HG02840 (cell line): ENCODE measurements at regions not wholly inside any gene's neighbourhood (a gene's known extent, or its start where the extent isn't known, plus 50 kb on each side); places are given as distances from the start of the nearest gene placed in this dataset.
A peak's percentile ranks its signal among the peaks of the same experiment; 100 is the strongest.

Source experiments
- ATAC-seq: cut with Tn5 transposase; IDR thresholded peaks from one replicate; pipeline ENCODE4 v1.9.1; 2021; ENCODE audit warnings: mild to moderate bottlenecking, moderate library complexity, moderate number of reproducible peaks; ENCODE audit not compliant: unreplicated experiment, low FRiP score

DNA sequence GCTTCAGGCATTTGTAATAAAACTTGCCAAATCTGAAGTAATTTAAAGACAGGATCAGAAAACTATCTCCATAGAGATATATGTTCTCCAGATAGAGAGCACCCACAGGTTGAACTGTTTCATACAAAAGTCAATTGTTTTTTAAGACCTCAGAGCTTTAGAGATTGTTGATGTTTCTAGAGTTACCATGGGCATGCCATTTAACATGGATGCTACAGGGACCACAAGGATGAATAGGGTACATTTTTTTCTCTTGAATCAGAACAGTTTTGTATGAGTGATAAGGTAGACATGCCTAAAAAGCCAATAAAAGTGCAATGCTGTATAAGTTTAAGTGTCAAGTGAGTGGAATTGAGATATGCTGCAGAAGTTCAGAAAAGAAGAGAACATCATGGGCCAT, 511.0 kb upstream of the CAMK1G start:
- no peak for ATAC-seq

DNA sequence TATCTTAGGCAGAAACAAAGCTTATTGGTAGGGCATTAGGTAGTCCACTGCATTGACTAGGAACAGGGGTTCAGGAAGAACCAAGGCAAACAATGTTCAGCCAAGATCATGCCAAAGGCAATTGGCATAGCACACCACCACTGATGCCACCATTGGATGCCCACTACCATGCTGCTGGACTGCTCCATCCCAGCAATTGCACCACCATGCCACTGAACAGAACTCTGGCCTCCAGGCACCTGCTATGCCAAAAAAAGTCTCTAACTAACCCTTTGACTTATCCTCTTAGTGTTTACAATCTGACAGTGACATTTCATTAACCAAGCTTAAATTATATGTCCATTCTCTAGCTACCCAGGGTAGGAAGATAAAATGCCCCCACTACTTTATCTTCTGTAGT, 509.6 kb upstream of the CAMK1G start:
- no peak for ATAC-seq

DNA sequence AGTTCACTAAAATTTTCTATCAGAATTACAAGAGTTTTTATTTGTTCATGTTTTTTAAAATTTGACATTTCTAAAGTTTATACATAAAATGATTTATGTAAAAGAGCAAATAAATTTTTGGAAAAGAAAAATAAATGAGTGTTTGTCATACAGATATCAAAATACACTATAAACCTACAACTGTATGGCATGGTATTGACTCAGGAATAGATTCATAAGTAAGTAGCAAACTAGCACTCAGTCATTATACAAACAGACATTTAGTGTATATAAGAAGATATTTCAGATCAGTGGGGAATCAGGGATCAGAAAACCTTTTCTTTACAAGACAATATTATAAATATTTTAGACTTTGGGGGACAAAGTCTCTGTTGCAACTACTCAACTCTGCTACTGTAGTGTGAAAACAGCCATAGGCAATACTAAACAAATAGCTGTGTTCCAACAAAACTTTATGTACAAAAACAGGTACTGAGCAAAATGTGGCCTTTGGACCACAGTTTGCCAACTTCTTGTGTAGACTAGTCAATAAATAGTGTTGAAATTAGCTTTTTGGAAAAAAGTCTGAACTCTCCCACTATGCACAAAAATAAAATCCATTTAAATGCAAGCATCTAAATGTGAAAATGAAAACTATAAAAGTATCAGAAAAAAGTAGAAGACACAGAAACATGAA, 508.8 kb upstream of the CAMK1G start:
- no peak for ATAC-seq

DNA sequence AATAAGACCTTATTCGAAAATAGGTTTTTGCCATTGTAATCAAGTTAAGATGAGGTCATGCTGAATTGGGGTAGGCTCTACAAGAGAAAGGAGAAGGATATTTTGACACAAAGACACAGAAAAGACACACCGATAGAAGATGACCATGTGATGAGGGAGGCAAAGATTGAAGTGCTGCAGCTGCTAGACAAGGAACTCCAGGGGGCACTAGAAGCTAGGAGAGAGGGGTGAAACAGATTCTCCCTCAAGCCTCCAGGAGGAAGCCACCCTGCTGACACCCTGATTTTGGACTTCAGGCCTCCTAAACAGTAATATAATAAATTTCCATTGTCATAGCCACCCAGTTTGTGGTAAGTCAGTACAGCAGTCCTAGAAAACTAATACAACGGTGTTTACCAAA, 506.8 kb upstream of the CAMK1G start:
- no peak for ATAC-seq

DNA sequence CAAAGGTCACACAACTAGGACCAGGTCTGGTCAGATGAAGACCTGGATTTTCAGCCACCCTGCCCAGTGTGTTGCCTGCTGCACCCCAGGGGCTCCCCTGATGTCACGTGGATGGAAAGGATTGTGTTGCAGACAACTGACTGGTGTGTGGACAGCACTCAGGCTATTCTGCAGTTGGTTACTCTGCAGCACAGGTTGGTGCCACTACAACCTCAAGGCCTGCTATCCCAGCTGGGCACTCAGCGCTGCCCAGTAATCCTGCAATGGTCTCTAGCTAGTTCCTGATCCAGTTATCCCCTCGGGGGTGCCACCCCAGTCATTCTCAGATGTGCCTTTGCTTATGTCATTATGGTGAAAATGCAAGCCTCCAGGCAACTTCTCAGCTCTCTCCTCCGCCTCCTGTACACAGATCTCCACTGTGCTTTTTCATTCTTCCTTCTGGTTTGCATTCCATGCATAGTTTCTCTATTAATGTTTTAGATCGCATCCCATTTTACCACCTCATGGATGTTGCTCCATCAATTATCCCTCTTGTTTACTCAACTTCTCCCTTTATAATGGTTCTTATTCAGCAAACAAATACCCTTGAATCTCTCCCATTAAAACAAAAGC, 503.2 kb upstream of the CAMK1G start:
- ATAC-seq, result no peak

DNA sequence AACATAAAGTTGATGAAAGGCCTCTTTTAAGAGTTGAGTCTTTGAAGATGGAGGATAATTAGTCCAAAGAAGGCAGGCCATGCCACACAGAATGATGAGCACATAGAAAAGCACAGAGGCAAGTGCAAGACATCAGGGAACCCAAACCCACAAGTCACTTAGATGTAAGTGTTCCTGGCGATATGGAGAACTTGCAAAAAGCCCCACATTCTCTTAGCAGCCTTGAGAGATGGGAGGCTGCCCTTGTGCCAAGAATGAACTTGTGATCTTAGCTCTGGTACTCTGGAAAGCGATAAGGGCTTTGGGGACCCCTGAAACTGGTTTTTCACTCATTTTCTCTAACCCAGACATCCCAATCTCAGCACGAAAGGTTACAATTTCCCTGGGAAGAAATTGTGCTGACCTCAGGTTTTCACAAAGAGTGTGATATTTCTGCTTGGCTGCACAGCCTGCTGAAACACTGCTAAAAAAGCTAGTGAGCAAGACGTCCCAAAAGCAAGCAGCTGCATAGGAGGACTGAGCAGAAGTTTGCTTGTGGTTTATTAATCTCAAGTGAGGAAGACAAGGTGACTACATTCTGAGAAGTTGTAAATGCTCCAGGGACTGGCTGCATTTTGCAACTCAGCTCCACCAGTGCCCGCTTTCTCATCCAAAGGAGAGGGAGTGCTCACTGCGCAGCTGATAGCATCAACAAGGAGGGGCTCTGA, 496.9 kb upstream of the CAMK1G start:
- peak; percentile 67 for ATAC-seq

DNA sequence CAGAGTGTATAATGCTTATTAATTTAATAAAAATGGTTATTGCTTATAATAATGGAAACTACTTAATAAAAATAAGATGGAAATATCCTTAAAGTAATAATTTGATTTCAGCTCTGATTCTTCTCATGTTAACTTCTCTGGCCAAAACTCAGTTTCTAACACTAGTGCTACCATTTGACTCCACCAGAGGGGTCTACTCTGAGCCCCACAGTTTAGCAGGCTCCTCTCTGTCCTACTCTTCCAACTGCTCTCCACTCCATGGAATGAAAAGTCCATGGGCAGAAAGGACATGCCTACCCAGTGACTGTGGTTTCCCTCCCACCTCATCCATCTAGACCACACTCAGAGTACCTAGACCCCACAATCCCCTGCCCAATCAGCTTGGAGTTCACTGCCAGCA, 489.1 kb upstream of the CAMK1G start:
- no peak for ATAC-seq

DNA sequence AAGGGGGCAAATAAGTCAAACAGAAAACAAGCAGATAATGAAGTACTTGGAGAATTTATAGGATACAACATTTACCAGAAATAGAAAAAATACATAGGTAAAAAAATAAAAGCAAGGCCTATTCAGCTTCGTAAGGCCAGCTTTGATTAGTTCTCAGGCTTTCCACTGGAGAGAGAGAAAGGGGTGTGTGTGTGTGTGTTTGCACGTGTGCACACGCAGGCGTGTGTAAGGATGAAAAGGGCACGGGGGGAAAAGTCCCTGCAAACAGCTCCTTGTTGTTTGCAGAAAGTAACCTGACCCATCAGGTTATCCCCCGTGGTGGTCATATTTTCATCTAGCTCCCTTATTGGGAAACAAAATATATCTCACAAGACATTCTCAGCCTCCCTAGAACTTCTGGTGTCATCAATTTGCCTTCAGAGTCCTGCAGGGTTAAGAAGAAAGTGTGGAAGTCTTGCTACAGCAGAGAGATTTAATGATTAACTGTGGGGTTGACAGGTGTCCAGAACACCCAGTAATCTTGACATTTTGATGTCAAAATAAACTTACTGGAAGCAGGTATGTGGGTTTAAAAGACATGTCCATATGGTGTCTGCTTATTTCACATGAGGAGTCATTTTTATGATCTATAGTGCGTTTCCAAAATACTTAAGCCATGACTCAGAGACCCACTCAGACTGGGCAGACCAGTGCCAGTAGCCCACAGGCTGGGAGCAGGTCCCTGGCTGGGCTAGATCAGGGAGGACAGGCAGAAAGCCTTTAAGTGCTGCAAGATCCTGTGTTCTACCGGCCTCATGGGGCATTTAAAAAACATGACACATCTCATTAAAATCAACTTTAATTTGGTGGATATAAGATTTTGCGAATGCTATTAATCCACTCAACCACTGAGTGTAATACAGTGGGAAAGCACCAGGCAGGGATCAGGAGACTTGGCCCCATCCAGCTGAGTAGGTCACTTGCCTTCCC, 487.6 kb upstream of the CAMK1G start:
- no peak for ATAC-seq

DNA sequence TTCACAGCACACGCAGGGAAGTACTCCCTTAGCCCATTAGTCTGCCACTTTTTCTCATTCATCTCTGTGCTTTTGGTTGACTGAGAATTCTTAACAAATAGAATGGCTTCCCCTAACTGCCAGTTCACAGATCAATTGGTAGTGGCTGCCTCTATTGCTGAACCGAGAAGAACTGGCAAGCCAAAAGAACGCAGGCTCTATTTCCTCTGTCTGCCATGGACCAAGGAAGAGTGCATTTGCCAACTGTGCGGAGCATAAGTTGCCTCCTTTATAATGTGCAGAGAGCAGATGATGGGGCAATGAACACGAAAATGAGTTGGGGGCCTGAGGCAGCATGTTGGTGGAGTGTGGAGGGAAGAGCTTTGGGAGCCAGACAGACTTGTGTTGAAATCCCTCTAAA, 483.1 kb upstream of the CAMK1G start:
- ATAC-seq, result no peak

DNA sequence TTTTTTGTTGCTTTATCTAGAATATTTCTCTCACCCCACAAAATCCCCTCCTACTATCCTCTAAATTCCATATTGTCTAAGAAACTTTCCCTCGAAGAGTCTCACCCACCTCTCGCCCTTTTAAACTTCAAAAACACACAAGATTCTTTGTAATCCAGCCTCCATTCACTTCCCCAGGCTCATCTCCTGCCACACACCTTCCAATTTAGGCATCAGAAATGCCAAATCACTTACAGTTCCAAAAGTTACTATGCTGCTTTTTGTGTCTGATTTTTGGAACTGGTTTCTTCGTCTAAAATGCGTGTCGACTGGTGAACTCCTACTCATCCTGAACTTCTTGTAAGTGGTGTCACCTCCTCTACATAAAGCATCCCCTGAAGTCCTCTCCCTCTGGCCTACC, 482.4 kb upstream of the CAMK1G start:
- no peak for ATAC-seq

DNA sequence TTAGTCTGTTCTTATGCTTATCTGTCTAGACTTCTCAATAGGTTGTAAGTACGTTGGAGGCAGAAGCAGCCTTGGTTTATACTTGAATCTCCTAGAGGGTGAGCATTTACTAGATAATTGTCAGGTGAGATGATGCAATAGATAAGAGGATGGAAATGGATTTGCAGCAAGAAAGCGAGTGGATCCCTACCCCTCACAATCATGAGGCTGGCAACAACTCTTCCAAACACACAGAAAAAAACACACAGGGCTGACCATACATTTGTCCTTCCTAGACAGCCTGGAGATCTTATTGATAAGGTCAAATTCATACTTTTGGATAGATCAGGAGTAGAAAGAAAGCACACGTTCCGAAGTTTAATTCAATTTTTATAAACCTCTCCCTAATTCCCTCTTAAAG, 481.4 kb upstream of the CAMK1G start:
- ATAC-seq, result no peak

DNA sequence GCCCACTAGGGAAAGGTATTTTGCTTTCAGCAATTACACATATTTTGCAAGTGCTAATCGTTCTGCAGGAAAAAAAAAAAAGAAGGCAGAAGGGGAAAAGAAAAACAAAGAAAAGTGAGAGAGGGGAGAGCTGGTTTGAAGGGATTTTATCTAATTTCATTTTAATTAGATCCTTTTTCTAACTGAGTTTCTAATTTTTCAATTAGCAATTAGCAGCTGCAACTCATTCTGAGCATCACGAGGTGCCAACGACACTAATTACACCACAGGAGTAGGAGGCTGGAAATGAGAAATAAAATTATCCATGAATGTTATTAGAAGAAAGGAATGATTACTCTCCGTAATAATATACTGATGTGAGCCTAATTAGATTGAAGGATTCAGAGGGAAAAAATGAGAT, 481.0 kb upstream of the CAMK1G start:
- ATAC-seq, result no peak

DNA sequence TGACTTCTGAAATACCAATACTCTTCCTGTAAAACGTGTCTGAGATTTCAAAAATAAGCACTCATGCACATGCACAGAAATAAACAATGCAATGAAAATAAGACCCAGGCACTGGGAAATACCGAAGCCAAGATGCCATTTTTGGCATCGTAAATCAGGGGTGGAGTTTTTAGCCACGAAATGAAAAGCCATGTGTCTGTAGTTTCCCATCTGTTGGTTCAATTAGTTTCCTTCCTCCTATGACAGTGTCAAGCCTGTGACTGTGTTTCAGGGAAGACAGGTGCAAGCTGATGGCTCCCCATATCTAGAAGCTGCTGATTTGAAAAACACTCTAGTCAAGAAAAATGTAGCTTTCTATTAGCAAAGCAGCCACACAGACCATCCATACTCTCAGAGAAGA, 480.4 kb upstream of the CAMK1G start:
- ATAC-seq, result peak; percentile 46

DNA sequence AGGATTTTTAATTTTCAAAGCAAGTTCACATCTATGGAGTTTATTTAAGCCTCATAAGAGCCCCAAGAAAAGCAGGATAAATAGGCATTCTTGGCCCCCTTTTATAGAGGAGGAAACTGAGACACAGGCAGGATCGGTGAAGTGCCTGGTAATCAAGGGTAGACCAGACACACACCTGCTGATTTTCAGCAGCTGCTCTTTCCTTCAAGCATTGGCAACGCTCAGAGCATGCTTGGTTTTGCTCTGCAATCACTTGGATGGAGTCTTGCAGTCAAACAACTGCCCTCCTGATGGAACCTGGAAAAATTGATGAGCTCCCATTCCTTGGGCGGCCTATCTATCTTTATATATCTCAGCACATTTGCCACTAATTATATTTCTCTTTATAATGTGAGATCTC, 478.9 kb upstream of the CAMK1G start:
- ATAC-seq, result no peak

DNA sequence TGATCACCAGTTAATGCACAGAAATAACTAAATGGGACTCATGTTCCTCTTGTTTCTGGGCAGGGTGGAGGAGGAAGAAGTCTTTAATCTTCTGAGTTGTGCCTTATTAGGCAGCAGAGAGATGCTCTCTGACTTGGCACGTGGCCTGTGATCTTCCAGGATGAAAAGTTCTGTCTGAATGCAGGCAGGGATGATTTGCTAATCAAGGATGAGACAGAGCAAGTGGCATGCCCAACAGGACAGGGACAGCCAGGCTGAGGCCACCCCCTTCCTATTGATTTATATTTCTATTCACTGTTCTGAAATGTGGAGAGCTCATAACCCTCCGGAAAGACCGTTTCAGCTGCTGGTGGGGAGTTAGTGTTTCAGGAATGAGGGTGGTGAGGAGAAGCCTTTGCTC, 477.8 kb upstream of the CAMK1G start:
- no peak for ATAC-seq

DNA sequence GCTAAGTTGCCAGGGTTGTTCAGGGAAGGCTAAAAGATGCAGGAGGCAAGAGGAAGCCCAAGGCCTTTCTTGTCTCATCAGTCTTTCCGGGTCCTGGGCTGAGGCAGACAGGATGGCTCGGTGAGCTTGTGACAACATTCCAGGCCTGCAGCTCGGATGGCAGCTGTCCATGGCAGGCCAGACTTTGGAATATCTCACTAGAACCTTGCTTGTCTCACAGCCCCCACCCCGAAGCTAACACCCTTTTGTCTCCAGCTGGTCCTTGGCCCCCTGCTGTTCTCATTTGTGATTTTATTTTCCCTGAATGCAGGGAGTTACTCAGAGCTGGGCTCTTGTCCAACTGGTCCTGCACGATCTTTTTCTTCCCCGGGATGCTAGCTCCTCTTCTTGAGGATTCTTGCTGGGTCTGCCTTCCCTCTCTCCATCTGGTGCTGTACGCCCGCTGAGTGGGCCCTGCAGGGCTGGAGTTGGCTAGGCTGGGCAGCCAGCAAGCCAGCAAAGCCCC, 477.2 kb upstream of the CAMK1G start:
- no peak for ATAC-seq

DNA sequence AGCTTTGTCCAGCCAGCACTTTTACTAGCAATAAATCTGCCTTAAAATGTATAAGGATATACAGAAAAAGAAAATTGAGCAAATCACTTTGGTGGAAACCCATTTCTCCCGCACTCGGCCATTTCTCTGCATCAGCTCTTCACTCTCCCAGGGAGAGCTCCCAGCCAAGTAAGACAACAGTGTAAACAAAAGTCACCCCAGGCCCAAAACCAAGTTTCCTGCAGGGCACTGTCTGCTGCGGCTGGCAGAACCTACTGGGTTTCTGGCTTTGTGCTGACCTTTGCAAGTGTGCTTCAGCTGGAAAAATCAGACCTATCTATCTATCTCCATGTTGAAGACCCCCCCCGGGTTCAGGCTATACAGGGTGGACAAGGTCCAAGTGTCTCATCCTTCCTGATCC, 476.7 kb upstream of the CAMK1G start:
- ATAC-seq, result no peak

DNA sequence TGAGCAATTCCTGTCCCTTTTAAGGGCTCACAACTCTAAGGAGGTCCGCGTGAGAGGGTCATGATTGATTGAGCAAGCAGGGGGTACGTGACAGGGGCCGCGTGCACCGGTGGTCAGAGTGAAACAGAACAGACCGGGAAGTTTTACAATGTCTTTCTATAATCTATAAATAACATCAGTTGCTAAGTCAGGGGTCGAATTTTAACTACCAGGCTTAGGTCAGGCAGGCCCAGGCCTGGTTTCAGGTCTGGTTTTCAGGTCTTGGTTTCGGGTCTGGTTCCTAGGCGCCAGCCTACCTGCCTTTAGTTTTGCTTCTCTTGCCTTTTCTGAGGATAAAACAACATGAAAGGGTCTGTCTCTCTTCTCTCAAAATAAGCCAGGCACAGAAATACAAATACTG, 476.0 kb upstream of the CAMK1G start:
- peak; percentile 44 for ATAC-seq

DNA sequence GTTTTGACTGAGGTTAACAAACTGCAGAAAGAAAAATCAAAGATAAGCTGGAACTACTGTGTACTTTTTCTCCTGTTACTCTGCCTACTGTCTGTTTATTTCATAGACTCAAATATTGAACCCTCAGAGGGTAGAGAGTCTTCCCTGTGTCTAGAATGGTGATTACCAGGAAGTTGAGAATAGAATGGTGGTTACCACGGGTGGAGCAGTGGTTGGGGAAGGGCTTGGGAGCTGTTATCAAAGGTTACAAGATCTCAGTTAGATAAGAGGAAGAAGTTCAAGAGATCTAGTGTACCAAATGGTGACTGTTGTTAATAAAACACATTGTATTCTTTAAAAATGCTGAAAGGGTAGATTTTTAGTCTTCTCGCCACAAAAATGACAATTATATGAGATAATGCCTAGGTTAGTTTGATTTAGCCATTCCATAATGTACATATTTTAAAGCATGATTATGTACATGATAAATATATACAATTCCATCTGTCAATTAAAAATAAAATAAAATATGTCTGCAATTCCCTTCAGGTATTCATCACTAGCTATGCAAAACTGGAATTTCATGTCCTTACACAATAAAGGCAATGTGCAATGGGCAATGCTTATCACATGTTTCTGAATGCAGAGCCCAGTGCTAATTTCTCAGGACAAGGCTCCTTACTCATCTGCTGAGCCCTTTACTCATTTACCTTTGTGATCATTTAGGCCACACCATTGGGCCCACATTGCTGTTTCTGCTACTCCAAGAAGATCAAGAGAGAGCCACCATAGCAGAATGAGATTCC, 474.3 kb upstream of the CAMK1G start:
- no peak for ATAC-seq

DNA sequence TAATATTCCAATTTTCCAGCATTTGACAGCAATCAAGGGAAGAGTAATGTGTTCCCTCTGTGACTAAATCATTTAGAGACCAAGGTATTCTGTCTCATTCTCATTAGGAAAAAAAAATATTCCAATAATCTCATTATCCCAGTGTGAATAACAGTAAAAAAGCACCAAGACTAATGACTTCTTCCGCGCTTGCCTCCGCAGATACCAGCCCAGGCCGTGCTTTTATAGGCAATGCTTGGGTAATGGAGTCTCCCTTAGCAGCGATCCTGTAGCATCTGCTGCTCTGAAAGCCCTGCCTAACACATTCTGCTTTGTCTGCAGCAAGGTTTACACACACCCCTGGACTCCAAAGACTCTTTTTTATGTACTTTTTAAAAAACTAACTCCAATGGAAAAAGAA, 470.0 kb upstream of the CAMK1G start:
- ATAC-seq, result no peak
